Epithelial cell of esophagus (primary cell): ENCODE measurements at regions not wholly inside any gene's neighbourhood (a gene's known extent, or its start where the extent isn't known, plus 50 kb on each side); places are given as distances from the start of the nearest gene placed in this dataset.

Experiments used
- DNase-seq: peaks from one replicate; pipeline ENCODE4 v3.0.0; 2010; ENCODE audit warnings: low read depth
- H3K4me3 ChIP-seq: 2 replicates; pipeline ENCODE4 v1.5.1; 2011; ENCODE audit warnings: mild to moderate bottlenecking, low read length, control low read depth
- CTCF ChIP-seq: IDR thresholded peaks from 2 replicates; pipeline ENCODE4 v1.5.1; 2011; ENCODE audit warnings: low read depth, mild to moderate bottlenecking, low read length, control low read depth, inconsistent platforms; ENCODE audit not compliant: insufficient read depth; ENCODE audit errors: missing control alignments

- no peak for DNase-seq
- no peak for TF ChIP-seq CTCF
- H3K4me3 ChIP-seq: no peak overlapping the region
These were observed 260.0 kb upstream of the SIX2 start for GRCh38 chr2:45269149-45269793.

GRCh38 chr2:45268631-45269030 is 259.4 kb upstream of the SIX2 start:
- TF ChIP-seq CTCF: no peak
- DNase-seq: no peak
- no peak overlapping the region for H3K4me3 ChIP-seq

- H3K4me3 ChIP-seq: no peak overlapping the region
- DNase-seq: no peak
- TF ChIP-seq CTCF: no peak
These were observed 258.0 kb upstream of the SIX2 start for GRCh38 chr2:45267062-45267792.

GRCh38 chr2:45265336-45265735 is 256.1 kb upstream of the SIX2 start:
- no peak for DNase-seq
- H3K4me3 ChIP-seq: no peak overlapping the region
- no peak for TF ChIP-seq CTCF

- DNase-seq: no peak
- no peak overlapping the region for H3K4me3 ChIP-seq
- TF ChIP-seq CTCF: no peak
These were observed 255.3 kb upstream of the SIX2 start for GRCh38 chr2:45264227-45265225.

GRCh38 chr2:45263147-45263546 is 253.9 kb upstream of the SIX2 start:
- TF ChIP-seq CTCF: no peak

More at GRCh38 chr2:45263147-45263546, 253.9 kb upstream of the SIX2 start:
- DNase-seq: no peak
- H3K4me3 ChIP-seq: no peak overlapping the region
